ENCODE measurements at regions not wholly inside any gene's neighbourhood (a gene's known extent, or its start where the extent isn't known, plus 50 kb on each side); places are given as distances from the start of the nearest gene placed in this dataset.

DNA sequence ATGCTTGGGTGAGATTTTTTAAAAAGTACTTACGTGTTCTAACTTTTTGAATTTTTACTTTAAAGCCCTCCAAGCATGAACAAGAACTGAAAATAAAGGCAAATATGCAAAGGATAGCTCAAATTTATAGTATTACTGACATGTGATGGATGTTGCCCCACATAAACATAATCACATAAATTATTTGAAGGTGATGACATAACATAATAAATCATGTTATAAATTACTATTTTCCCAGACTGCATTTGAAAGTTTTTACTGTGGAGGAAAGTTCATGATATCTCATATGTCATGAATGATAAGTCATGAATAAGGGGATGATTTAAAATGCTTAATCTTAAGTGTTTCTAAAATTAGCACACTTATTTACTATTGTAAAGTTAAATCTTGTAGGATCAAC, 705.7 kb upstream of the SLITRK1 start:
- no peak for TF ChIP-seq POLR2A (IDR thresholded peaks at IDR 0.05)
- TF ChIP-seq, protein P1, sequence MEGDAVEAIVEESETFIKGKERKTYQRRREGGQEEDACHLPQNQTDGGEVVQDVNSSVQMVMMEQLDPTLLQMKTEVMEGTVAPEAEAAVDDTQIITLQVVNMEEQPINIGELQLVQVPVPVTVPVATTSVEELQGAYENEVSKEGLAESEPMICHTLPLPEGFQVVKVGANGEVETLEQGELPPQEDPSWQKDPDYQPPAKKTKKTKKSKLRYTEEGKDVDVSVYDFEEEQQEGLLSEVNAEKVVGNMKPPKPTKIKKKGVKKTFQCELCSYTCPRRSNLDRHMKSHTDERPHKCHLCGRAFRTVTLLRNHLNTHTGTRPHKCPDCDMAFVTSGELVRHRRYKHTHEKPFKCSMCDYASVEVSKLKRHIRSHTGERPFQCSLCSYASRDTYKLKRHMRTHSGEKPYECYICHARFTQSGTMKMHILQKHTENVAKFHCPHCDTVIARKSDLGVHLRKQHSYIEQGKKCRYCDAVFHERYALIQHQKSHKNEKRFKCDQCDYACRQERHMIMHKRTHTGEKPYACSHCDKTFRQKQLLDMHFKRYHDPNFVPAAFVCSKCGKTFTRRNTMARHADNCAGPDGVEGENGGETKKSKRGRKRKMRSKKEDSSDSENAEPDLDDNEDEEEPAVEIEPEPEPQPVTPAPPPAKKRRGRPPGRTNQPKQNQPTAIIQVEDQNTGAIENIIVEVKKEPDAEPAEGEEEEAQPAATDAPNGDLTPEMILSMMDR (IDR thresholded peaks at IDR 0.05 in 4 of 5, conservative IDR thresholded peaks at IDR 0.05 in 1 of 5) = no peak
